ENCODE measurements at regions not wholly inside any gene's neighbourhood (a gene's known extent, or its start where the extent isn't known, plus 50 kb on each side); places are given as distances from the start of the nearest gene placed in this dataset.

DNA sequence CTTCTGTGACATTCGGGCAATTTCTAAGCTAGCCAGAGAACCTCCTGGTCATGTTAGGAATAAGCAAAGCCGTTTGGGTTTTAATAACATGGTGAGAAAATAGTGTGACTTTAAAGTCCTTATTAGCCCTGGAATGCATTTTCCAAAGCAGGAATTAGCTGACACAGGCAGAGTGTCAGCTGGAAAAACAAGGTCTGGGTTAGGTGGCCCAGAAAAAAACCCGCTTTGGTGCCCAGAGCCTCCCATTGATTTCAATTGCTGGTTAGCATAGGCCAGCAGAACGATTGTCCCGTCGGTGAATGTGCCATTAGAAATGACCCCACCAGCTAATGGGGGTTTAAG lies 62.1 kb upstream of the CPEB4 start:
- TF ChIP-seq GATA2 (IDR thresholded peaks at IDR 0.05; ENCODE audit: low read depth, low read length) (no peak), GATA3 (IDR thresholded peaks at IDR 0.05; ENCODE audit: low read depth, low read length) (no peak)
